CD4-positive, alpha-beta T cell treated with Interleukin-4 for 1 hour (primary cell): ENCODE measurements at regions not wholly inside any gene's neighbourhood (a gene's known extent, or its start where the extent isn't known, plus 50 kb on each side); places are given as distances from the start of the nearest gene placed in this dataset.

Experiments used
- DNase-seq, 2 donors: peaks; one replicate each; pipeline ENCODE4 v3.0.0-alpha.2; 2020 to 2022

- DNase-seq, result no peak
Observed at GRCh38 chr18:2410688-2411087, 160.6 kb downstream of the METTL4 start.

DNA sequence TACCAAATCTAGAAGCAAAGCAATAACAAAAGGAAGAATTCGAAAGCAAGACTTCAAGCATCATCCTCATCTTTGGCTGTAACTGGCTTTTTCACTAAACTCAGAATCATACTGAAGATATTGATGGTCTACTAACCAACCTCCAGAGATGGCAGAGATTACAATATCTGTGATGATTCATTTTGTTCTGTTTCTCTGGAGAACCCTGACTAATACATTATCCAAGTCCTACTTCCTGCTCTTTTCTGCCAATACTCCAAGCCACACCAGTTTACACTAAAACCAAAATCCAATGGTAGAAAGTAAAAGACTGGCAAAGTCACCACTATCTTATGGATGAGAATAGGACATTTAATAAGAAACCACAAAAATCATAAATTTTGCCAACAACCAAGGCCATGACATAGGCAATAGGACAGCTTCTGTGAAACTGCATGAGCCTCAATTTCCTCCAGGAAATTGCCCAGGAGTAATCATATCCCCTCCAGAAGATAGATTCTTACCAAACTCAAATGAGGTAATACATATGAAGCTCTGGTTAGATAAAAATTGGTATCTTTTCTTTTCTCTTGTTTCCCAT, 159.8 kb downstream of the METTL4 start:
- DNase-seq, result no peak

- no peak for DNase-seq
Observed at GRCh38 chr18:2412281-2412680, 159.0 kb downstream of the METTL4 start.

GRCh38 chr18:2412996-2413751, 158.1 kb downstream of the METTL4 start:
- DNase-seq, result no peak

DNA sequence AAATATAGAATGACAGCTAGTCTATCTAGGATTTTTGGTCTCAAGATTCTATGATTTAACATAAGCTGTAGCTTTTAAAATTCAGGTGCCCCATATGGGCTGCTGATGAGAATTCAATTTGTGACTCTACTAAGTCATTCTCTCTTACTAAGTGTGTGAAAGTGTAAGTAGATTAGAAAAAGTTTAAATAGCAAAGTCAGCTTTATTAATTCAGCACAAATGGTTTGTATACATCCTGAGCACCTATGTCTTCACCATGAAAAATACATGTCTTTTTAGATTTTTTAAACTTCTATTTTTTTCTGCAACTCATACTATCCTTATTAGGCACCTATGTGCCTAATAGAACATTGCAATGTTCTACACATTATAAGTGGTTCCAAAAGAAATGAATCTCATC, 157.1 kb downstream of the METTL4 start:
- DNase-seq, result no peak

GRCh38 chr18:2415656-2416055, 155.6 kb downstream of the METTL4 start:
- DNase-seq, result no peak

GRCh38 chr18:2417861-2418610, 153.3 kb downstream of the METTL4 start:
- DNase-seq, result no peak

- no peak for DNase-seq
Observed at GRCh38 chr18:2420367-2420766, 150.9 kb downstream of the METTL4 start.

DNA sequence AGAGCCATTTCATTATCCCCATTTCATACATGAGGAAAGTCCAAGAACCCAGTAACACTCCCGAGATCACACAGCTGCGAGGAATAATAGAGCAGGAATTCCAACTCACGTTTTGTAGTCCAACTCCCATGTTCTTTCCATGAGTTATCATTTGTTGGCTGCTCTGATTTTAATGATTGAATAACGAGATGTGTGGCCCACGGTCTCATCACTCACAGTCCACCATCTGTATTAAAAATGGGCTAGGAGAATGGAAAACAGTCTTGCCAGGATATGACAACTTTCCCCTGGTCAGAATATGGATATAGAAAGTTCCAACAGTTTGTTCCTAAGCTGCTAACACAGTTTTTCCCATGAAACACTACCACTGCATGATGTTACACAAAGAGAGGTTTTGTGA, 147.5 kb downstream of the METTL4 start:
- no peak for DNase-seq

GRCh38 chr18:2424420-2424819, 146.9 kb downstream of the METTL4 start:
- no peak for DNase-seq

GRCh38 chr18:2425426-2426317, 145.6 kb downstream of the METTL4 start:
- no peak for DNase-seq

DNA sequence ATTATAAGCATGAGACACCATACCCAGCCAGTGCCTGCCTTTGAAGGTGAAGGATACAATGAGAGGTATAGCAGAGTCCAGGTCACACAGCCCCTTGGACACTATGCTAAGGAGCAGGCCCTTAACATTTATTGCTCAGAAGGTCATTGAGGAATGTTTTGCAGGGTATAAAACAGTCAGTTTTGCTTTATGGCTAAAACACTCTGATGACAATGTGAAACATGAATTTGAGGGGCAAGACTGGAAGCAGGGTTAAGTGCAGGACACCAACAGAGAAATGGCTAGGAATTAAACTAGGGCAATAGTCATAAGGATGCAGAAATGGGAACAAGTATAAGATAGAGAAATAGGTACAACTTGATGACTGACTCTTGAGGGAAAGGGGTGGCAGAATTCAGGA, 141.1 kb downstream of the METTL4 start:
- no peak for DNase-seq

DNA sequence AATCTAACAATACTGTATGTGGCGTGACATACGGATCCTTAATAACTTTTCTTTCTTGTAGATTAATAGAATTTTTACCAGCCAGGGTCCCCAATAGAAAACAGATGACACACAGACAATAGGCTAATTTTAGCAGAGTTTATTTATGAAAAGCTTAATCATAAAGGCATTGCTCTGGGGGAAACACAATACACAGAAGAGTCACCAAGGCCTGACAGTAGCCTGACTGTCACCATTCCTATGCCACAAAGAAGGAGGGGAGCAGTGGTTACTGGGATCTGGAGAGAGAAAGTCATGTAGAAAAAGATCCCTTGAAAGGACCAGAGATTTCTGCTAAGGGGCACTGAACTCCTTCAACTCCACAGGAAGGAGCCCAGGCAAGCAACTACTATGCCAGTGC, 139.5 kb downstream of the METTL4 start:
- DNase-seq, result no peak

DNA sequence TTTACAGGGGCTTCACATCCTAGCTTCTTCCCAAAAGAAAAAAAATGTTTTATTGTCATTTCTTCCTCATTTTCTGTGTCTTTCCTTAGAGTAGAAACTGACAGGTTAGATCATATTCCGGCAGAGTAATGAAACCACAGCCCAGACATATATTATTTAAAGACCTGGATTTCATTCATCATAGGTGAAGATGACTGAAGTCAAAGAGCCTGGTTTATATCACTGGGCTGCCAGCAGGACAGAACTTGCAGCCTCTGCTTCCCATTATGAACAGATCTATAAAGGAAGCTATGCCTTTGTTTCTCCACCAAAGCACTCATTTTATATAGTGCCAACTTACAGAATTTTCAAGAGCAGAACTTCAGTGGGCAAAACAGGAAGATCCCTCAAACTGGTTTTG, 137.9 kb downstream of the METTL4 start:
- DNase-seq, result no peak

- no peak for DNase-seq
Observed at GRCh38 chr18:2441544-2441943, 129.8 kb downstream of the METTL4 start.

DNA sequence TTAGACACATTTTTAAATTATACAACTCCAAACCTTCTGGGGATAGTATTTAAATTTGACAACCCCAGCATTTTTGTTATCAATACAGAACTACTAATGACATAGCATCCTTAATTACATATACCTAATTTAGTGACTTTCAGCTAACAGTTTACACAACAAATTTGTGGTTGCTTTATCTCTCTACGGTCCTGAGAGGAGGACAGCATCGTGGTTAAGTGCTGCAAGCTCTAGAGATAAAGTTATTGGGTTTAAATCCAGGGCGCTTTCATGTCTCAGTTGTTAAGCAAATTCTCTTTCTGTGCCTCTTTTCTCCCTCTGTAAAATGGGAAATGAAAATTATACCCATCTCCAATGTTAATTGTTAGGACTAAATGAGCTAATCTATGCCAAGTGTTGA, 129.3 kb downstream of the METTL4 start:
- no peak for DNase-seq

- DNase-seq, result no peak
Observed at GRCh38 chr18:2442726-2443275, 128.5 kb downstream of the METTL4 start.

DNA sequence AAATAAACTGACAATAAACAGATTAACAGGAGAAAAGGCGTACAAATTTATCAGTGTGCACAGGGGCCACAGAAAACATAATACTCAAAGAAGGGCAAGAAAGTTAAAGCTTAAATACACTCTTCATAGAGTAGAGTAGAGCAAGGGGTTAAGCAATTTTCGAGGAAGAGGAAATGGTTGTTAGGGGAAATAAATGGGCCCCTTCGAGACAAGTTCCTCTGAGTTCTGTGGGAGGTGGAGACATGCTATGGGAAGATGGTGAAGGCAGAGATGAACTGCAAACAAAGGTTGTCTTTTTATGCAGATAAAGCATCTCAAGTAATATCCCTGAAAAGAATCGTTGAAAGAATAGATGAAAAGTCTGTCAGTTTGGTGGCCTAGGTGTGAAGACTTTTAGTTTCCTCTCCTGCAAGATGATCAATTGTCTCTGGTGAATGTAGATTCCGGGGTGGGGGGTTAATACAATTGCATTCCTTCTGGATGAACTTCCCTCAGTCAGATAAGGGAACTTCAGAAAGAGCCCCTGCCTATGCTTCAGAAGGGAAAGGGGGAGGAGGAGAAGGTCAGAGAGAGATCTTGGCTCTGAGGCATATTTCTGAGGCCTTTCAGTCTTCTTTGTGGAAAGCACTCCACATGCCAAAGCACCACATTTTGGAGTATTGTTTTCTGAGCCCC, 127.0 kb downstream of the METTL4 start:
- DNase-seq, result no peak

- DNase-seq, result no peak
Observed at GRCh38 chr18:2448565-2449151, 122.6 kb downstream of the METTL4 start.

DNA sequence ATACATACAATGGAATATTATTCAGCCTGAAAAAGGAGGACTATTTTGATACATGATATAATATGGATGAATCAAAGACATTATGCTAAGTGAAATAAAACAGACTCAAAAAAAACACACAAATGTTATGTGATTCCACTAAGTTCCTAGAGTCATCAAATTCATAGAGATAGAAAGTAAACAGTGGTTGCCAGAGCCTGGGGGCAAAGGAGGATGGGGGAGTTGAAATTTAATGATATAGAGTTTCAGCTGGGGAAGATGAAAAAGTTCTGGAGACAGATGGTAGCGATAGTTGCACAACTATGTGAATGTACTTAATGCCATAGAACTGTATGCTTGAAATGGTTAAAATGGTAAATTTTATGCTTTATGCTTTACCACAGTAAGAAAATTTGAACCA, 119.7 kb downstream of the METTL4 start:
- no peak for DNase-seq

GRCh38 chr18:2459886-2460285, 111.4 kb downstream of the METTL4 start:
- DNase-seq, result no peak

DNA sequence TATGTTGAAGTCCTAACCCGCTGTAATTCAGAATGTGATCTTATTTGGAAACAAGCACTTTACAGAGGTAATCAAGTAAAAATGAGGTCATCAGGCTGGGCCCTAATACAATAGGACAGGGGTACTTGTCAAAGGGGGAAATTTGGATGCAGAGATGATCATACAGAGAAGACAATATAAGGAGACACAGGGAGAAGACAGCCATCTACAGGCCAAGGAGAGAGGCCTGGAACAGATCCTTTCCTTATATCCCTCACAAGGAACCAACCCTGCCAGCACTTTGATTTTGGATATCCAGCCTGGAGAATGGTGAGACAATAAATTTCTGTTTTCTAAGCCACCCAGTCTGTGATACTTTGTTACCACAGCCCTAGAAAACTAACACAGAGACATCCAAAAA, 104.3 kb downstream of the METTL4 start:
- DNase-seq, result no peak
